ENCODE measurements at regions not wholly inside any gene's neighbourhood (a gene's known extent, or its start where the extent isn't known, plus 50 kb on each side); places are given as distances from the start of the nearest gene placed in this dataset.
"Not testable (repeated sequence)": the region's sequence is repeated elsewhere in the genome, so short reads cannot be mapped to it uniquely, and the experiment has no call there.

- DNase-seq: no peak
Measured at GRCh38 chr7:93830141-93830925, 60.2 kb downstream of the TFPI2 start.

- no peak for DNase-seq
Measured at GRCh38 chr7:93828260-93828659, 62.3 kb downstream of the TFPI2 start.

GRCh38 chr7:93823621-93824020 is 66.9 kb downstream of the TFPI2 start:
- DNase-seq: no peak

GRCh38 chr7:93821463-93821862 is 69.1 kb downstream of the TFPI2 start:
- no peak for DNase-seq

- DNase-seq: no peak
Measured at GRCh38 chr7:93819699-93820098, 70.9 kb downstream of the TFPI2 start.

- no peak for DNase-seq
Measured at GRCh38 chr7:93817526-93817925, 73.0 kb downstream of the TFPI2 start.

GRCh38 chr7:93817004-93817403 is 73.5 kb downstream of the TFPI2 start:
- no peak for DNase-seq

GRCh38 chr7:93813514-93813913 is 77.0 kb downstream of the TFPI2 start:
- no peak for DNase-seq

- no peak for DNase-seq
Measured at GRCh38 chr7:93812061-93812460, 78.5 kb downstream of the TFPI2 start.

GRCh38 chr7:93811198-93811597 is 79.4 kb downstream of the TFPI2 start:
- no peak for DNase-seq

- no peak for DNase-seq
Measured at GRCh38 chr7:93810561-93810960, 80.0 kb downstream of the TFPI2 start.

GRCh38 chr7:93804726-93805125 is 85.8 kb downstream of the TFPI2 start:
- DNase-seq: no peak

- no peak for DNase-seq
Measured at GRCh38 chr7:93799750-93800357, 90.7 kb downstream of the TFPI2 start.

- DNase-seq: not testable (repeated sequence)
Measured at GRCh38 chr7:93793084-93793697, 97.4 kb downstream of the TFPI2 start.

GRCh38 chr7:93779115-93779514 is 111.4 kb downstream of the TFPI2 start:
- DNase-seq: no peak

- no peak for DNase-seq
Measured at GRCh38 chr7:93778384-93778783, 112.2 kb downstream of the TFPI2 start.

GRCh38 chr7:93773446-93773845 is 117.1 kb downstream of the TFPI2 start:
- DNase-seq: no peak

- DNase-seq: no peak
Measured at GRCh38 chr7:93765475-93765874, 125.1 kb downstream of the TFPI2 start.

- DNase-seq: no peak
Measured at GRCh38 chr7:93758631-93759030, 131.9 kb downstream of the TFPI2 start.

- no peak for DNase-seq
Measured at GRCh38 chr7:93757426-93757825, 133.1 kb downstream of the TFPI2 start.

- DNase-seq: no peak
Measured at GRCh38 chr7:93756890-93757289, 133.7 kb downstream of the TFPI2 start.

- no peak for DNase-seq
Measured at GRCh38 chr7:93751421-93751820, 139.1 kb downstream of the TFPI2 start.

GRCh38 chr7:93750986-93751385 is 139.6 kb downstream of the TFPI2 start:
- no peak for DNase-seq

GRCh38 chr7:93747019-93747418 is 143.5 kb downstream of the TFPI2 start:
- no peak for DNase-seq
